ENCODE measurements at regions not wholly inside any gene's neighbourhood (a gene's known extent, or its start where the extent isn't known, plus 50 kb on each side); places are given as distances from the start of the nearest gene placed in this dataset.
A peak's percentile ranks its signal among the peaks of the same experiment; 100 is the strongest.

DNA sequence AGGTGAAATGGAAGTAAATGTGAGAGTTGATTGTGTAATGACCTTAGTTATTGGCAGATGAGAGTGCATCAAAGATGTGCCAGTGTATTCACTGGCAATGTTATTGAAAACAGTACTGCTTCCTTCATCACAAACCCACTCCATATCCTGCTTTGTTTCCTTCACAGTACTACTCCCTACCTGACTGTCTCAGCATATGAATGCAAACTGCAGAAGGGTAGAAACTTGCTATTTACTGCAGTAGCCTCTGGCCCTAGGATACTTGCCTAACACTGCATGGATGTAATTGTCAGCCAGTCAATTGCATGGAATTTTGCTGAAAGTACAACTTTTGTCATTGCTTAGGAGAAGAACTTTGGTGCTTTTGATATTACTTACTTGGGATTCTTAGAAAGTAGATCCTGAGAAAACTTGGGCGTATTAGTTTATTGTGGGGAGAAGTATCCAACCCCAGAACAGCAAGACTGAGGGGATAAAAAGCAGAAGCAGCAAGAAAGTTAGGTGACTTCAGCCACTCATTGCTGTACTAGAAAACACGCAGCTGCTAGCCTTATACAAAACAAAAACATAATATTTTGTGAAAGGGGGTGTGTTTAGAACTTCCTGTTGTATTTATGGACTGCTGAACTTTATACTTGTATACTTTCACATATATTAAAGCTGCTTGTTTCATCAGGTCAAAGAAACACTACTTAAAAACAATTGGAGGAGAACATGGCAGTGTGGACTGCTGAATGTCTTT lies 219.0 kb downstream of the CCNG2 start:
- H3K4me3 ChIP-seq (ENCODE audit: low read depth, low read length): no peak overlapping the region
- TF ChIP-seq, protein P1, sequence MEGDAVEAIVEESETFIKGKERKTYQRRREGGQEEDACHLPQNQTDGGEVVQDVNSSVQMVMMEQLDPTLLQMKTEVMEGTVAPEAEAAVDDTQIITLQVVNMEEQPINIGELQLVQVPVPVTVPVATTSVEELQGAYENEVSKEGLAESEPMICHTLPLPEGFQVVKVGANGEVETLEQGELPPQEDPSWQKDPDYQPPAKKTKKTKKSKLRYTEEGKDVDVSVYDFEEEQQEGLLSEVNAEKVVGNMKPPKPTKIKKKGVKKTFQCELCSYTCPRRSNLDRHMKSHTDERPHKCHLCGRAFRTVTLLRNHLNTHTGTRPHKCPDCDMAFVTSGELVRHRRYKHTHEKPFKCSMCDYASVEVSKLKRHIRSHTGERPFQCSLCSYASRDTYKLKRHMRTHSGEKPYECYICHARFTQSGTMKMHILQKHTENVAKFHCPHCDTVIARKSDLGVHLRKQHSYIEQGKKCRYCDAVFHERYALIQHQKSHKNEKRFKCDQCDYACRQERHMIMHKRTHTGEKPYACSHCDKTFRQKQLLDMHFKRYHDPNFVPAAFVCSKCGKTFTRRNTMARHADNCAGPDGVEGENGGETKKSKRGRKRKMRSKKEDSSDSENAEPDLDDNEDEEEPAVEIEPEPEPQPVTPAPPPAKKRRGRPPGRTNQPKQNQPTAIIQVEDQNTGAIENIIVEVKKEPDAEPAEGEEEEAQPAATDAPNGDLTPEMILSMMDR (IDR thresholded peaks at IDR 0.05; ENCODE audit: low read depth, low read length): no peak
- in situ Hi-C loops (cut with HindIII; ENCODE audit: low sequenced_read_pairs): no loop called here
- DNase-seq (ENCODE audit: low read depth, low spot score): no peak

- no peak overlapping the region for H3K4me3 ChIP-seq (ENCODE audit: low read depth, low read length)
- no peak for DNase-seq (ENCODE audit: low read depth, low spot score)
- in situ Hi-C loops (cut with HindIII; ENCODE audit: low sequenced_read_pairs): no loop called here
- TF ChIP-seq, protein P1 (IDR thresholded peaks at IDR 0.05; ENCODE audit: low read depth, low read length): no peak
Observed at GRCh38 chr4:77376788-77377460, 219.9 kb downstream of the CCNG2 start.

DNA sequence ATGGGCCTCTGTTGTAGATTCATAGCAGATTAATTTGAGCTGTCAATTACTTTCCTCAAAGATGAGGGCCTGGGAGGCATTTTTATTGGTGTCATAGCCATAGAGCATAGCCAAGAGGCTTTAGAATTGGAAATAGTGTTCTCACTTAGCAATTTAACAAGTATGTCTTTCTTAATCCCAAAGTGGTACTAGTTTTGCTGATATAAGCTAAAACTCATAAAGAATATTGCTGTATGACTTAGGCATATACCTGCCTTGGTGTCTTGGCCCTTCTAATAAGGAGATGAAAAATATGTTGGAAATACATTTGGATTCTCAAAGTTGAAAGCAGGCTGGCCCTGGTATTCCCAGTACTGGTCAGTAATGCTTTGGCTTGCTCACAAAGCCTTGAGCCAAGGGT lies 221.5 kb upstream of the CXCL13 start:
- no peak overlapping the region for H3K4me3 ChIP-seq (ENCODE audit: low read depth, low read length)
- in situ Hi-C loops (cut with HindIII; ENCODE audit: low sequenced_read_pairs): no loop called here
- DNase-seq (ENCODE audit: low read depth, low spot score): no peak
- TF ChIP-seq, protein P1 (IDR thresholded peaks at IDR 0.05; ENCODE audit: low read depth, low read length): no peak

- in situ Hi-C loops (cut with HindIII; ENCODE audit: low sequenced_read_pairs): no loop called here
- TF ChIP-seq, protein P1 (IDR thresholded peaks at IDR 0.05; ENCODE audit: low read depth, low read length): peak; percentile 84
- H3K4me3 ChIP-seq (ENCODE audit: low read depth, low read length): no peak overlapping the region
- DNase-seq (ENCODE audit: low read depth, low spot score): peak; percentile 73
Observed at GRCh38 chr4:77385124-77385969, 220.3 kb upstream of the CXCL13 start.

DNA sequence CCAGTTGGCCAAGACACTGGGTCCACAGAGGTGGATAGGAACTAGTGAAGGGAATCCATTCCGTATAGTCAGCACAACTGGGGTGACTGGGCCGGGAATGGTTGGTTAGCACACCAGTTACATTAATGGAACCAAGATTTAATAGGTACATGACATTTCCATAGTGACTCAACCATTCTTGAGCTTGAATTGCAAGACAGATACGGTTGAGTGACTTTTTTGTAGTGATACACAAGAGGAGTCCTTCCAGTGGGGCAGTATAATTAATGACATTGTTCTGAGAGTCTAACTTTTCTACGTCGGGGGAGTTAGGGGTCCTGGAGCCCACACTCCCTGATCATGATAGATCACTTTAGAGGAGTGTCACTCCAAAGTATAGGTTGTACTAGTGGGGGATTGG lies 211.6 kb upstream of the CXCL13 start:
- no peak for DNase-seq (ENCODE audit: low read depth, low spot score)
- no peak overlapping the region for H3K4me3 ChIP-seq (ENCODE audit: low read depth, low read length)
- TF ChIP-seq, protein P1 (IDR thresholded peaks at IDR 0.05; ENCODE audit: low read depth, low read length): no peak
- in situ Hi-C loops (cut with HindIII; ENCODE audit: low sequenced_read_pairs): no loop called here

- no peak overlapping the region for H3K4me3 ChIP-seq (ENCODE audit: low read depth, low read length)
- TF ChIP-seq, protein P1 (IDR thresholded peaks at IDR 0.05; ENCODE audit: low read depth, low read length): no peak
- in situ Hi-C loops (cut with HindIII; ENCODE audit: low sequenced_read_pairs): no loop called here
- DNase-seq (ENCODE audit: low read depth, low spot score): no peak
Observed at GRCh38 chr4:77395481-77395880, 210.1 kb upstream of the CXCL13 start.
